Neural crest cell (in vitro differentiated cells): ENCODE measurements at regions not wholly inside any gene's neighbourhood (a gene's known extent, or its start where the extent isn't known, plus 50 kb on each side); places are given as distances from the start of the nearest gene placed in this dataset.

Experiments
- DNase-seq: peaks from one replicate; pipeline ENCODE4 v3.0.0; 2021; ENCODE audit warnings: low read depth, mixed read lengths, low spot score
- H3K27ac Mint-ChIP-seq: one replicate; pipeline ENCODE4 v1.8.0; 2021; ENCODE audit warnings: mild to moderate bottlenecking, mixed read lengths; ENCODE audit not compliant: unreplicated experiment
- H3K27me3 Mint-ChIP-seq: 2 replicates; pipeline ENCODE4 v1.8.0; 2021; ENCODE audit warnings: low read depth, mild to moderate bottlenecking, mixed read lengths
- H3K36me3 Mint-ChIP-seq: 2 replicates; pipeline ENCODE4 v1.8.0; 2021; ENCODE audit warnings: low read depth, mild to moderate bottlenecking, mixed read lengths
- H3K4me1 Mint-ChIP-seq: 2 replicates; pipeline ENCODE4 v1.8.0; 2021; ENCODE audit warnings: mixed read lengths
- H3K4me3 Mint-ChIP-seq: one replicate; pipeline ENCODE4 v1.8.0; 2021; ENCODE audit warnings: mild to moderate bottlenecking, mixed read lengths
- H3K9me3 Mint-ChIP-seq: 2 replicates; pipeline ENCODE4 v1.8.0; 2021; ENCODE audit warnings: mixed read lengths
- CTCF ChIP-seq: fragments of 200-600 bp; sonication (generic); conservative IDR thresholded peaks from 2 replicates; pipeline ENCODE4 v1.5.0; 2021; ENCODE audit warnings: antibody characterized with exemption, mild to moderate bottlenecking

GRCh38 chr12:39011166-39011565, 105.8 kb upstream of the CPNE8 start:
- Mint-ChIP-seq H3K4me3 (no peak overlapping the region), H3K27me3 (no peaks in the 10 kb centered on the region), H3K4me1 (no peaks in the 10 kb centered on the region), H3K9me3 (no peaks in the 10 kb centered on the region), H3K36me3 (no peaks in the 10 kb centered on the region), H3K27ac (no peak overlapping the region)
- no peak for TF ChIP-seq CTCF
- no peak for DNase-seq

GRCh38 chr12:39010406-39010805, 105.0 kb upstream of the CPNE8 start:
- Mint-ChIP-seq H3K4me1 (no peaks in the 10 kb centered on the region), H3K27me3 (no peaks in the 10 kb centered on the region), H3K9me3 (no peaks in the 10 kb centered on the region), H3K27ac (no peak overlapping the region), H3K36me3 (no peaks in the 10 kb centered on the region), H3K4me3 (no peak overlapping the region)
- no peak for DNase-seq
- TF ChIP-seq CTCF = no peak

GRCh38 chr12:39007619-39008018, 102.2 kb upstream of the CPNE8 start:
- H3K27ac Mint-ChIP-seq = no peak overlapping the region
- no peak for DNase-seq
- H3K36me3 Mint-ChIP-seq = no peaks in the 10 kb centered on the region
- peaks cover 7% of the 10 kb centered on the region for H3K27me3 Mint-ChIP-seq
- no peaks in the 10 kb centered on the region for H3K9me3 Mint-ChIP-seq
- no peaks in the 10 kb centered on the region for H3K4me1 Mint-ChIP-seq
- no peak overlapping the region for H3K4me3 Mint-ChIP-seq
- no peak for TF ChIP-seq CTCF

- no peak overlapping the region for H3K27ac Mint-ChIP-seq
- no peaks in the 10 kb centered on the region for H3K4me1 Mint-ChIP-seq
- no peaks in the 10 kb centered on the region for H3K9me3 Mint-ChIP-seq
- TF ChIP-seq CTCF = no peak
- H3K36me3 Mint-ChIP-seq = no peaks in the 10 kb centered on the region
- peaks cover 7% of the 10 kb centered on the region for H3K27me3 Mint-ChIP-seq
- H3K4me3 Mint-ChIP-seq = no peak overlapping the region
- no peak for DNase-seq
Measured at GRCh38 chr12:39006286-39006685, 100.9 kb upstream of the CPNE8 start.

- no peak for DNase-seq
- Mint-ChIP-seq H3K9me3 (no peaks in the 10 kb centered on the region), H3K27ac (no peak overlapping the region), H3K27me3 (peaks cover 7% of the 10 kb centered on the region), H3K36me3 (no peaks in the 10 kb centered on the region), H3K4me1 (no peaks in the 10 kb centered on the region), H3K4me3 (no peak overlapping the region)
- no peak for TF ChIP-seq CTCF
Measured at GRCh38 chr12:39005671-39006070, 100.3 kb upstream of the CPNE8 start.
